MM.1S (cell line): ENCODE measurements at regions not wholly inside any gene's neighbourhood (a gene's known extent, or its start where the extent isn't known, plus 50 kb on each side); places are given as distances from the start of the nearest gene placed in this dataset.

ENCODE experiments used
- EZH2 ChIP-seq: fragments of 300-600 bp; sonication (generic); optimal IDR thresholded peaks from 2 replicates; pipeline ENCODE3; 2017; ENCODE audit warnings: low read depth, mild to moderate bottlenecking, antibody characterized with exemption, low read length, mixed read lengths
- EZH2phosphoT487 ChIP-seq: fragments of 300-600 bp; sonication (generic); IDR thresholded peaks from 2 replicates; pipeline ENCODE4 v1.6.1; 2018; ENCODE audit warnings: antibody characterized with exemption, low read length
- TF ChIP-seq, protein P1 (sequence below): fragments of 300-600 bp; sonication (generic); IDR thresholded peaks from 2 replicates; pipeline ENCODE4 v1.5.1; 2016; ENCODE audit warnings: antibody characterized with exemption, low read length, mixed read lengths

DNA sequence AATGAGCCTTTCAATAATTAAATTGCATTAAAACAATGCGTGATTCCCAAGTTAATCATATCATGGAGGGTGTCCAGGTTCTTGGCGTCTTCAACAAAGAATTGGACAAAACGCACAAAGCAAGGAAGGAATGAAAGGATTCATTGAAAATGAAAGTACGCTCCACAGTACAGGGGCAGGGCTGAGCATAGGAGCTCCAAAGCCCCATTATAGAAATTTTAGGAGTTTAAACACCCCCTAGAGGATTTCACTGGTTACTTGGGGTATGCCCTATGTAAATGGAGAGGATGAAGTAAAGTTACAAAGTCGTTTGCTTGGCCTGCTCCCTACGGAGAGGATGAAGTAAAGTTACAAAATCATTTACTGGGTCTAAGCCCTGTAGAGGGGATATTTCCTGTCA lies 1910.4 kb downstream of the C4orf33 start:
- TF ChIP-seq, protein P1, sequence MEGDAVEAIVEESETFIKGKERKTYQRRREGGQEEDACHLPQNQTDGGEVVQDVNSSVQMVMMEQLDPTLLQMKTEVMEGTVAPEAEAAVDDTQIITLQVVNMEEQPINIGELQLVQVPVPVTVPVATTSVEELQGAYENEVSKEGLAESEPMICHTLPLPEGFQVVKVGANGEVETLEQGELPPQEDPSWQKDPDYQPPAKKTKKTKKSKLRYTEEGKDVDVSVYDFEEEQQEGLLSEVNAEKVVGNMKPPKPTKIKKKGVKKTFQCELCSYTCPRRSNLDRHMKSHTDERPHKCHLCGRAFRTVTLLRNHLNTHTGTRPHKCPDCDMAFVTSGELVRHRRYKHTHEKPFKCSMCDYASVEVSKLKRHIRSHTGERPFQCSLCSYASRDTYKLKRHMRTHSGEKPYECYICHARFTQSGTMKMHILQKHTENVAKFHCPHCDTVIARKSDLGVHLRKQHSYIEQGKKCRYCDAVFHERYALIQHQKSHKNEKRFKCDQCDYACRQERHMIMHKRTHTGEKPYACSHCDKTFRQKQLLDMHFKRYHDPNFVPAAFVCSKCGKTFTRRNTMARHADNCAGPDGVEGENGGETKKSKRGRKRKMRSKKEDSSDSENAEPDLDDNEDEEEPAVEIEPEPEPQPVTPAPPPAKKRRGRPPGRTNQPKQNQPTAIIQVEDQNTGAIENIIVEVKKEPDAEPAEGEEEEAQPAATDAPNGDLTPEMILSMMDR: no peak
- no peak for TF ChIP-seq EZH2
- TF ChIP-seq EZH2phosphoT487: no peak
